CD4-positive, alpha-beta memory T cell (primary cell): ENCODE measurements at regions not wholly inside any gene's neighbourhood (a gene's known extent, or its start where the extent isn't known, plus 50 kb on each side); places are given as distances from the start of the nearest gene placed in this dataset.

Experiments
- CTCF ChIA-PET: fragments of 350-600 bp; sonication (Branson Sonifier 250); formaldehyde crosslinking; loops from one replicate; lab custom pipeline; 2021; ENCODE audit warnings: inconsistent platforms; ENCODE audit not compliant: partially characterized antibody; lab: Charles Lee
- POLR2A ChIA-PET: fragments of 350-600 bp; sonication (Branson Sonifier 250); formaldehyde crosslinking; loops from one replicate; lab custom pipeline; 2021; ENCODE audit not compliant: partially characterized antibody; lab: Charles Lee
- DNase-seq, 5 donors: peaks; one replicate each; pipeline versions ENCODE4 v3.0.0 to v3.0.0-alpha.2; 2020 to 2022; ENCODE audit warnings: mixed read lengths in 1 of 5
- H3K27ac ChIP-seq: one replicate; pipeline ENCODE4 v1.7.0; 2013; ENCODE audit warnings: low read depth, low read length
- H3K27me3 ChIP-seq: 2 replicates; pipeline ENCODE4 v1.7.0; 2013; ENCODE audit warnings: mild to moderate bottlenecking, low read length, moderate library complexity; ENCODE audit not compliant: insufficient read depth
- H3K36me3 ChIP-seq: 2 replicates; pipeline ENCODE4 v1.7.0; 2013; ENCODE audit warnings: mild to moderate bottlenecking, low read length, moderate library complexity; ENCODE audit not compliant: insufficient read depth
- H3K4me1 ChIP-seq: 2 replicates; pipeline ENCODE4 v1.7.0; 2013; ENCODE audit warnings: mild to moderate bottlenecking, low read length, moderate library complexity; ENCODE audit not compliant: insufficient read depth
- H3K4me3 ChIP-seq, 2 donors: one replicate each; pipeline ENCODE4 v1.7.0; 2013; ENCODE audit warnings: low read length in 2 of 2, mild to moderate bottlenecking in 1 of 2
- H3K9me3 ChIP-seq, 2 donors: one replicate each; pipeline ENCODE4 v1.7.0; 2013; ENCODE audit warnings: low read length in 2 of 2, control low read depth in 1 of 2; ENCODE audit not compliant: control insufficient read depth in 1 of 2
- H3K27ac Mint-ChIP-seq, 7 donors: one replicate each; pipeline ENCODE4 v1.8.0; 2020 to 2021; ENCODE audit warnings: mixed read lengths in 7 of 7, mild to moderate bottlenecking in 6 of 7, inconsistent platforms in 3 of 7, moderate library complexity in 3 of 7
- H3K27me3 Mint-ChIP-seq, 2 donors: one replicate each; pipeline ENCODE4 v1.8.0; 2020 to 2021; ENCODE audit warnings: mixed read lengths in 2 of 2
- H3K36me3 Mint-ChIP-seq, 2 donors: one replicate each; pipeline ENCODE4 v1.8.0; 2020 to 2021; ENCODE audit warnings: mixed read lengths in 2 of 2, inconsistent platforms in 1 of 2, mild to moderate bottlenecking in 1 of 2
- H3K4me1 Mint-ChIP-seq, 4 donors: one replicate each; pipeline ENCODE4 v1.8.0; 2020 to 2021; ENCODE audit warnings: mixed read lengths in 4 of 4, mild to moderate bottlenecking in 1 of 4
- H3K4me3 Mint-ChIP-seq, 8 donors: one replicate each; pipeline ENCODE4 v1.8.0; 2020 to 2021; ENCODE audit warnings: mixed read lengths in 8 of 8, mild to moderate bottlenecking in 7 of 8, moderate library complexity in 6 of 8, inconsistent platforms in 3 of 8
- H3K9me3 Mint-ChIP-seq, 8 donors: one replicate each; pipeline ENCODE4 v1.8.0; 2020 to 2021; ENCODE audit warnings: mixed read lengths in 8 of 8, mild to moderate bottlenecking in 5 of 8, inconsistent platforms in 3 of 8, moderate library complexity in 1 of 8
- intact Hi-C: fragments of 100-400 bp; cut with micrococcal nuclease; formaldehyde crosslinking; loops from one replicate; pipeline ENCODE4 v1.15.1; 2023

- Histone ChIP-seq H3K4me1 (peaks cover 15% of the 10 kb centered on the region), H3K36me3 (no peaks in the 10 kb centered on the region), H3K9me3 (no peaks in the 10 kb centered on the region), H3K4me3 (no peak overlapping the region), H3K27ac (no peak overlapping the region), H3K27me3 (no peaks in the 10 kb centered on the region)
- H3K4me3 Mint-ChIP-seq = peak overlapping the region in 7 of 8 donors; percentile 3 to 67 (median 45)
- peak overlapping the region; percentile 1 to 83 (median 49) for H3K27ac Mint-ChIP-seq
- ChIA-PET POLR2A (no interaction called here), CTCF (no interaction called here)
- peak in 2 of 5 donors; percentile 1 to 9 for DNase-seq
- H3K9me3 Mint-ChIP-seq = no peaks in the 10 kb centered on the region
- no peaks in the 10 kb centered on the region for H3K36me3 Mint-ChIP-seq
- H3K4me1 Mint-ChIP-seq = peaks cover 12 to 19% (median 15%) of the 10 kb centered on the region in 4 donors
- H3K27me3 Mint-ChIP-seq = peaks cover 0 to 1% of the 10 kb centered on the region in 2 donors
- intact Hi-C loops = no loop called here
Observed at GRCh38 chr6:95489185-95489863, 88.0 kb upstream of the MANEA start.

GRCh38 chr6:95496769-95497426, 80.4 kb upstream of the MANEA start:
- Mint-ChIP-seq H3K27me3 (no peaks in the 10 kb centered on the region), H3K4me1 (peaks cover 2 to 9% (median 5%) of the 10 kb centered on the region in 4 donors), H3K27ac (no peak overlapping the region), H3K36me3 (no peaks in the 10 kb centered on the region), H3K4me3 (no peak overlapping the region), H3K9me3 (peaks cover 0 to 7% (median 3%) of the 10 kb centered on the region in 8 donors)
- intact Hi-C loops = no loop called here
- Histone ChIP-seq H3K4me3 (no peak overlapping the region), H3K27ac (no peak overlapping the region), H3K9me3 (no peaks in the 10 kb centered on the region), H3K4me1 (peaks cover 7% of the 10 kb centered on the region), H3K27me3 (no peaks in the 10 kb centered on the region), H3K36me3 (no peaks in the 10 kb centered on the region)
- ChIA-PET POLR2A (no interaction called here), CTCF (no interaction called here)
- DNase-seq = no peak

GRCh38 chr6:95501032-95501904, 76.1 kb upstream of the MANEA start:
- Histone ChIP-seq H3K36me3 (no peaks in the 10 kb centered on the region), H3K4me3 (no peak overlapping the region), H3K27ac (no peak overlapping the region), H3K9me3 (no peaks in the 10 kb centered on the region), H3K4me1 (no peaks in the 10 kb centered on the region), H3K27me3 (no peaks in the 10 kb centered on the region)
- H3K36me3 Mint-ChIP-seq = no peaks in the 10 kb centered on the region
- no peaks in the 10 kb centered on the region for H3K4me1 Mint-ChIP-seq
- peak overlapping the region in 1 of 7 donors; percentile 4 for H3K27ac Mint-ChIP-seq
- H3K9me3 Mint-ChIP-seq = peaks cover 0 to 26% (median 16%) of the 10 kb centered on the region in 8 donors
- no peaks in the 10 kb centered on the region for H3K27me3 Mint-ChIP-seq
- H3K4me3 Mint-ChIP-seq = no peak overlapping the region
- ChIA-PET CTCF (no interaction called here), POLR2A (no interaction called here)
- intact Hi-C loops = no loop called here
- DNase-seq = no peak

- DNase-seq = no peak
- H3K4me3 Mint-ChIP-seq = no peak overlapping the region
- no peaks in the 10 kb centered on the region for H3K4me1 Mint-ChIP-seq
- ChIA-PET POLR2A (no interaction called here), CTCF (no interaction called here)
- intact Hi-C loops = no loop called here
- H3K36me3 Mint-ChIP-seq = no peaks in the 10 kb centered on the region
- no peak overlapping the region for H3K27ac Mint-ChIP-seq
- Histone ChIP-seq H3K27me3 (no peaks in the 10 kb centered on the region), H3K27ac (no peak overlapping the region), H3K9me3 (no peaks in the 10 kb centered on the region), H3K36me3 (no peaks in the 10 kb centered on the region), H3K4me3 (no peak overlapping the region), H3K4me1 (no peaks in the 10 kb centered on the region)
- H3K9me3 Mint-ChIP-seq = peaks cover 0 to 20% (median 13%) of the 10 kb centered on the region in 8 donors
- no peaks in the 10 kb centered on the region for H3K27me3 Mint-ChIP-seq
Observed at GRCh38 chr6:95503568-95503967, 73.8 kb upstream of the MANEA start.

- no peaks in the 10 kb centered on the region for H3K27me3 Mint-ChIP-seq
- Histone ChIP-seq H3K27me3 (no peaks in the 10 kb centered on the region), H3K4me1 (no peaks in the 10 kb centered on the region), H3K27ac (no peak overlapping the region), H3K4me3 (no peak overlapping the region), H3K9me3 (no peaks in the 10 kb centered on the region), H3K36me3 (no peaks in the 10 kb centered on the region)
- POLR2A ChIA-PET = no interaction called here
- CTCF ChIA-PET = no interaction called here
- intact Hi-C loops = no loop called here
- no peak for DNase-seq
- H3K4me3 Mint-ChIP-seq = no peak overlapping the region
- no peak overlapping the region for H3K27ac Mint-ChIP-seq
- H3K9me3 Mint-ChIP-seq = peaks cover 0 to 2% (median 0%) of the 10 kb centered on the region in 8 donors
- H3K36me3 Mint-ChIP-seq = no peaks in the 10 kb centered on the region
- no peaks in the 10 kb centered on the region for H3K4me1 Mint-ChIP-seq
Observed at GRCh38 chr6:95511404-95511803, 65.9 kb upstream of the MANEA start.

GRCh38 chr6:95515975-95516374, 61.4 kb upstream of the MANEA start:
- Histone ChIP-seq H3K27ac (no peak overlapping the region), H3K27me3 (no peaks in the 10 kb centered on the region), H3K9me3 (no peaks in the 10 kb centered on the region), H3K4me1 (no peaks in the 10 kb centered on the region), H3K4me3 (no peak overlapping the region), H3K36me3 (no peaks in the 10 kb centered on the region)
- ChIA-PET CTCF (no interaction called here), POLR2A (no interaction called here)
- intact Hi-C loops = no loop called here
- Mint-ChIP-seq H3K27ac (no peak overlapping the region), H3K36me3 (no peaks in the 10 kb centered on the region), H3K9me3 (peaks cover 0 to 3% (median 0%) of the 10 kb centered on the region in 8 donors), H3K4me3 (no peak overlapping the region), H3K4me1 (no peaks in the 10 kb centered on the region), H3K27me3 (no peaks in the 10 kb centered on the region)
- no peak for DNase-seq

- intact Hi-C loops = no loop called here
- no peak overlapping the region for H3K27ac ChIP-seq
- no peak for DNase-seq
- Mint-ChIP-seq H3K36me3 (no peaks in the 10 kb centered on the region), H3K9me3 (peaks cover 0 to 3% (median 0%) of the 10 kb centered on the region in 8 donors), H3K27ac (no peak overlapping the region), H3K4me3 (no peak overlapping the region), H3K27me3 (peaks cover 0 to 1% of the 10 kb centered on the region in 2 donors), H3K4me1 (no peaks in the 10 kb centered on the region)
- no peaks in the 10 kb centered on the region for H3K9me3 ChIP-seq
- ChIA-PET CTCF (no interaction called here), POLR2A (interaction anchor here (1.1 kb wide), 1 partner anchor 94 kb away, joined by 3 read pairs; no protein-coding TSS in a partner anchor)
- no peak overlapping the region for H3K4me3 ChIP-seq
- no peaks in the 10 kb centered on the region for H3K36me3 ChIP-seq
- no peaks in the 10 kb centered on the region for H3K4me1 ChIP-seq
- H3K27me3 ChIP-seq = no peaks in the 10 kb centered on the region
Observed at GRCh38 chr6:95517004-95517403, 60.3 kb upstream of the MANEA start.
